GM21367 (cell line): ENCODE measurements at regions not wholly inside any gene's neighbourhood (a gene's known extent, or its start where the extent isn't known, plus 50 kb on each side); places are given as distances from the start of the nearest gene placed in this dataset.

ENCODE experiments used
- ATAC-seq: cut with Tn5 transposase; IDR thresholded peaks from one replicate; pipeline ENCODE4 v1.9.1; 2021; ENCODE audit not compliant: unreplicated experiment

- ATAC-seq: no peak
Measured at GRCh38 chr10:117427356-117427755, 52.1 kb upstream of the PDZD8 start.

GRCh38 chr10:117425974-117426566, 50.8 kb upstream of the PDZD8 start:
- ATAC-seq: no peak

GRCh38 chr10:117424883-117425649, 49.8 kb upstream of the PDZD8 start:
- no peak for ATAC-seq
